ENCODE measurements at regions not wholly inside any gene's neighbourhood (a gene's known extent, or its start where the extent isn't known, plus 50 kb on each side); places are given as distances from the start of the nearest gene placed in this dataset.

- no peak overlapping the region for H3K4me3 ChIP-seq (replicated peaks; ENCODE audit: low read depth, low read length)
- TF ChIP-seq CTCF (IDR thresholded peaks at IDR 0.05; ENCODE audit: low read length, missing control alignments), result no peak
Measured at GRCh38 chr12:25713264-25713663, 160.2 kb upstream of the LMNTD1 start.

GRCh38 chr12:25714198-25714984, 161.3 kb upstream of the LMNTD1 start:
- DNase-seq (ENCODE audit: low read depth), result no peak
- no peak overlapping the region for H3K4me3 ChIP-seq (replicated peaks; ENCODE audit: low read depth, low read length)
- TF ChIP-seq CTCF (IDR thresholded peaks at IDR 0.05; ENCODE audit: low read length, missing control alignments), result no peak

More at GRCh38 chr12:25713264-25713663, 160.2 kb upstream of the LMNTD1 start:
- no peak for DNase-seq (ENCODE audit: low read depth)

GRCh38 chr12:25715102-25715501, 162.0 kb upstream of the LMNTD1 start:
- H3K4me3 ChIP-seq (replicated peaks; ENCODE audit: low read depth, low read length), result no peak overlapping the region
- TF ChIP-seq CTCF (IDR thresholded peaks at IDR 0.05; ENCODE audit: low read length, missing control alignments), result no peak
- no peak for DNase-seq (ENCODE audit: low read depth)

- TF ChIP-seq CTCF (IDR thresholded peaks at IDR 0.05; ENCODE audit: low read length, missing control alignments), result no peak
- no peak for DNase-seq (ENCODE audit: low read depth)
Measured at GRCh38 chr12:25716842-25717241, 163.8 kb upstream of the LMNTD1 start.

GRCh38 chr12:25717552-25717951, 164.5 kb upstream of the LMNTD1 start:
- no peak for TF ChIP-seq CTCF (IDR thresholded peaks at IDR 0.05; ENCODE audit: low read length, missing control alignments)
- no peak for DNase-seq (ENCODE audit: low read depth)
- H3K4me3 ChIP-seq (replicated peaks; ENCODE audit: low read depth, low read length), result no peak overlapping the region

More at GRCh38 chr12:25716842-25717241, 163.8 kb upstream of the LMNTD1 start:
- no peak overlapping the region for H3K4me3 ChIP-seq (replicated peaks; ENCODE audit: low read depth, low read length)

- no peak for TF ChIP-seq CTCF (IDR thresholded peaks at IDR 0.05; ENCODE audit: low read length, missing control alignments)
- H3K4me3 ChIP-seq (replicated peaks; ENCODE audit: low read depth, low read length), result no peak overlapping the region
- peak; percentile 41 for DNase-seq (ENCODE audit: low read depth)
Measured at GRCh38 chr12:25718081-25718731, 165.1 kb upstream of the LMNTD1 start.

Data from fibroblast of pulmonary artery (primary cell).